HCT116 (cell line): ENCODE measurements at regions not wholly inside any gene's neighbourhood (a gene's known extent, or its start where the extent isn't known, plus 50 kb on each side); places are given as distances from the start of the nearest gene placed in this dataset.

Source experiments
- CEBPB ChIP-seq: IDR thresholded peaks from 2 replicates; pipeline ENCODE4 v1.6.1; 2012; ENCODE audit warnings: low read depth
- CTCF ChIP-seq, 3 experiments: fragments of 200-600 bp in 1 of 3; sonication (generic) in 1 of 3; IDR thresholded peaks in 2 of 3; conservative IDR thresholded peaks in 1 of 3; 2 replicates each; pipeline ENCODE4 v1.5.1; 2012 to 2017; ENCODE audit warnings: low read depth in 2 of 3, low read length in 2 of 3, antibody characterized with exemption in 1 of 3, borderline replicate concordance in 1 of 3, control low read depth in 1 of 3, mild to moderate bottlenecking in 1 of 3, mixed read lengths in 1 of 3, mixed run types in 1 of 3, moderate library complexity in 1 of 3; ENCODE audit not compliant: insufficient read depth in 1 of 3
- EZH2phosphoT487 ChIP-seq: fragments of 200-600 bp; IDR thresholded peaks from 2 replicates; pipeline ENCODE4 v1.6.1; 2018; ENCODE audit warnings: antibody characterized with exemption, borderline replicate concordance
- MAX ChIP-seq: IDR thresholded peaks from 2 replicates; pipeline ENCODE4 v1.6.1; 2012
- POLR2A ChIP-seq: IDR thresholded peaks from 2 replicates; pipeline ENCODE4 v1.7.0; 2011; ENCODE audit warnings: borderline replicate concordance; ENCODE audit not compliant: insufficient read depth, insufficient read length; ENCODE audit errors: extremely low read depth
- POLR2AphosphoS5 ChIP-seq: IDR thresholded peaks from 2 replicates; pipeline ENCODE4 v1.6.1; 2011; ENCODE audit warnings: mild to moderate bottlenecking, low read depth, low read length, moderate library complexity
- SIN3A ChIP-seq: IDR thresholded peaks from 2 replicates; pipeline ENCODE4 v1.6.1; 2012; ENCODE audit warnings: low read depth
- YY1 ChIP-seq: IDR thresholded peaks from 2 replicates; pipeline ENCODE4 v1.6.1; 2011; ENCODE audit warnings: low read length, low read depth, moderate library complexity, mild to moderate bottlenecking; ENCODE audit not compliant: insufficient replicate concordance; ENCODE audit errors: extremely low read depth
- ZBTB33 ChIP-seq: IDR thresholded peaks from 2 replicates; pipeline ENCODE4 v1.6.1; 2011; ENCODE audit warnings: mild to moderate bottlenecking, low read length, moderate library complexity; ENCODE audit not compliant: insufficient replicate concordance; ENCODE audit errors: extremely low read depth

GRCh38 chr11:127598476-127598875, 597.9 kb upstream of the KIRREL3 start:
- no peak for TF ChIP-seq CTCF (IDR thresholded peaks at IDR 0.05 in 2 of 3, conservative IDR thresholded peaks at IDR 0.05 in 1 of 3; ENCODE audit: borderline replicate concordance in 1 of 3, insufficient read depth in 1 of 3, low read depth in 2 of 3, low read length in 2 of 3)
- no peak for TF ChIP-seq SIN3A
- no peak for TF ChIP-seq CEBPB
- TF ChIP-seq YY1, result no peak
- no peak for TF ChIP-seq POLR2AphosphoS5
- no peak for TF ChIP-seq POLR2A
- no peak for TF ChIP-seq ZBTB33
- TF ChIP-seq EZH2phosphoT487, result no peak
- no peak for TF ChIP-seq MAX
